HUES48 (cell line): ENCODE measurements at regions not wholly inside any gene's neighbourhood (a gene's known extent, or its start where the extent isn't known, plus 50 kb on each side); places are given as distances from the start of the nearest gene placed in this dataset.
"Not testable (repeated sequence)": the region's sequence is repeated elsewhere in the genome, so short reads cannot be mapped to it uniquely, and the experiment has no call there.

Experiments used
- H3K27ac ChIP-seq: one replicate; pipeline ENCODE4 v1.7.0; 2013; ENCODE audit warnings: low read depth, low read length, inconsistent platforms
- H3K27me3 ChIP-seq: 2 replicates; pipeline ENCODE4 v1.6.1; 2013; ENCODE audit warnings: mild to moderate bottlenecking, low read length; ENCODE audit not compliant: control insufficient read depth, insufficient read depth
- H3K36me3 ChIP-seq: 2 replicates; pipeline ENCODE4 v1.6.1; 2013; ENCODE audit warnings: low read length; ENCODE audit not compliant: control insufficient read depth, insufficient read depth
- H3K4me1 ChIP-seq: 2 replicates; pipeline ENCODE4 v1.6.1; 2013; ENCODE audit warnings: mild to moderate bottlenecking, low read length; ENCODE audit not compliant: control insufficient read depth, insufficient read depth
- H3K4me3 ChIP-seq: 2 replicates; pipeline ENCODE4 v1.5.1; 2013; ENCODE audit warnings: mild to moderate bottlenecking, low read depth, low read length
- H3K9ac ChIP-seq: 2 replicates; pipeline ENCODE4 v1.6.1; 2013; ENCODE audit warnings: mild to moderate bottlenecking, low read depth, low read length, moderate library complexity
- H3K9me3 ChIP-seq: 2 replicates; pipeline ENCODE4 v1.6.1; 2013; ENCODE audit warnings: low read length; ENCODE audit not compliant: control insufficient read depth, insufficient read depth

- Histone ChIP-seq H3K9ac (no peak overlapping the region), H3K27me3 (no peaks in the 10 kb centered on the region), H3K4me3 (no peak overlapping the region), H3K27ac (no peak overlapping the region), H3K36me3 (no peaks in the 10 kb centered on the region), H3K9me3 (no peaks in the 10 kb centered on the region), H3K4me1 (no peaks in the 10 kb centered on the region)
Measured at GRCh38 chr12:74393272-74393671, 144.4 kb upstream of the ATXN7L3B start.

DNA sequence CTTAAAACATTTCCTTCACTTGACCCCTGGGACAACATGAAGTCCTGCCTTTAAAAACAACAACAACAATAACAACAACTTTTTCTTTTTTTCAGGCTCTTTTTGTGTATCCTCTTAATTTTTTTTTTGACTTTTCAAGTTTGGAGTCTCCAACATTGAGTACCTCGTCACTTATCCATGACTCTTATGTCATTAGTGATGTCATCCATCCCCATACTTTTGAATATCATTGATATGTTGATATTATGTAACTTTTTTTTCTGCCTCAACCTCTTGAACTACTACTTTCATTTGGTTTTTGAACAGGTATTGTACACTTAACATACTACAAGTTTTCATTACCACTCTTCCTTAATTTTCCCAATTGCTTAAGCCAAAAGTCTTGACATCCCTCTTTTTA is 143.0 kb upstream of the ATXN7L3B start:
- Histone ChIP-seq H3K27ac (no peak overlapping the region), H3K9ac (no peak overlapping the region), H3K27me3 (no peaks in the 10 kb centered on the region), H3K36me3 (no peaks in the 10 kb centered on the region), H3K4me1 (no peaks in the 10 kb centered on the region), H3K4me3 (no peak overlapping the region), H3K9me3 (no peaks in the 10 kb centered on the region)

DNA sequence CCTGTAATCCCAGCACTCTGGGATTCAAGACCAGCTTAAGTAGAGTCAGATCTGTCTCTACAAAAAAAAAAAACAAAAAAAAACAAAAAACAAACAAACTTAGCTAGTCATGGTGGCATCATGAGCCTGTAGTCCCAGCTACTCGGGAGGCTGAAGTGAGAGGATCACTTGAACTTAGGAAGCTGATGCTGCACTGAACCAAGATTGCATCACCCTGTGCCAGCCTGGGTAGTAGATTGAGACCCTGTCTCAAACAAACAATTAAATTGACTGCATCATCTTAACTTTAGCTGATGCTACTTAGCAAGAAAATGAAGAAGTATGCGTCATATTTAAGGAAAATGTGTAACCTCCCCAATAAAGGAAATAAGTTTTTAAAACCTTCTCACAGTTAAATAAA is 136.6 kb upstream of the ATXN7L3B start:
- Histone ChIP-seq H3K27ac (no peak overlapping the region), H3K9ac (no peak overlapping the region), H3K4me3 (no peak overlapping the region), H3K9me3 (no peaks in the 10 kb centered on the region), H3K27me3 (no peaks in the 10 kb centered on the region), H3K4me1 (no peaks in the 10 kb centered on the region), H3K36me3 (no peaks in the 10 kb centered on the region)

DNA sequence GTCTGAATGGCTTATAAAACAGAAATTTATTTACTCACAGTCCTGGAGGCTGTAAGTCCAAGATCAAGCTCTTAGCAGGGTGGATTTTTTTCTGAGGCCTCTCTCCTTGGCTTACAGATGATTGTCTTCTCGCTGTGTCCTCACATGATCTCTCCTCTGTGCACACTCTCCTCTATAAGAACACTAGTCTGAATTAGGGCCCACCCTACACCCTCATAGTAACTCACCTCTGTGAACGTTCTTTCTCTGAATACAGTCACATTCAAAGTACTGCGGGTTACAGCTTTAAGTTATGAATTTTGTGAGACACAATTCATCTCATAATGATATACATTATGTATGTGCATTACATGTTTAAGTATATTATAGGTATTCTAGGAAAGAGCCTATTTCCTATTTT is 135.7 kb upstream of the ATXN7L3B start:
- H3K4me1 ChIP-seq, result no peaks in the 10 kb centered on the region
- no peaks in the 10 kb centered on the region for H3K36me3 ChIP-seq
- H3K27me3 ChIP-seq, result no peaks in the 10 kb centered on the region
- no peaks in the 10 kb centered on the region for H3K9me3 ChIP-seq
- no peak overlapping the region for H3K4me3 ChIP-seq
- no peak overlapping the region for H3K9ac ChIP-seq
- H3K27ac ChIP-seq, result no peak overlapping the region

- not testable (repeated sequence) for H3K9ac ChIP-seq, H3K9me3 ChIP-seq, H3K4me3 ChIP-seq, H3K27ac ChIP-seq, H3K4me1 ChIP-seq, H3K27me3 ChIP-seq, H3K36me3 ChIP-seq
Measured at GRCh38 chr12:74403221-74403470, 134.5 kb upstream of the ATXN7L3B start.

GRCh38 chr12:74408601-74409166 is 129.0 kb upstream of the ATXN7L3B start:
- H3K27me3 ChIP-seq, result no peaks in the 10 kb centered on the region
- no peak overlapping the region for H3K9ac ChIP-seq
- peaks cover 13% of the 10 kb centered on the region for H3K4me1 ChIP-seq
- H3K27ac ChIP-seq, result peak overlapping the region; percentile 62
- no peaks in the 10 kb centered on the region for H3K9me3 ChIP-seq
- H3K36me3 ChIP-seq, result no peaks in the 10 kb centered on the region
- H3K4me3 ChIP-seq, result 0 out of 2 replicates have a peak overlapping the region, but pooled peaks have one; percentile 19

GRCh38 chr12:74412606-74413230 is 124.9 kb upstream of the ATXN7L3B start:
- no peaks in the 10 kb centered on the region for H3K9me3 ChIP-seq
- no peaks in the 10 kb centered on the region for H3K36me3 ChIP-seq
- no peaks in the 10 kb centered on the region for H3K27me3 ChIP-seq
- no peak overlapping the region for H3K9ac ChIP-seq
- no peak overlapping the region for H3K4me3 ChIP-seq
- H3K27ac ChIP-seq, result no peak overlapping the region
- H3K4me1 ChIP-seq, result peaks cover 13% of the 10 kb centered on the region

DNA sequence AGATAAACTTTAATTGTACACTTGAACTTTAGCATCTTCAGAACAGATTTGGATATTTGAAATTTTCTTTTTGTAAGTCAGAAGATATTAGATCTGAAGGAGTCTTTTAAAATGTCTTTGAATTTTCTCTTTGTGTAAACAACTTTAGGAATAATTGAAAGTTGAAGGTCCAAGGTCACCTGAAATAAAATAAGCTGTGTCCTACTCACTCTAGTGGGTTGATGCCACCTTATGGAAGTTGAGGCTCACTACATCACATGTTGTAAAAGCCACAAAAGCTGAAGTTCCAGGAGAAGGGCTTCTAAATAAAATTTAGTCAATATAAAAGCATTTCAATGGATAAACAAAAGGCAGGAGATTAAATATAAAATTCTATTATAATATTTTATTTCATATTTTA is 122.0 kb upstream of the ATXN7L3B start:
- no peak overlapping the region for H3K9ac ChIP-seq
- no peaks in the 10 kb centered on the region for H3K27me3 ChIP-seq
- no peaks in the 10 kb centered on the region for H3K4me1 ChIP-seq
- H3K9me3 ChIP-seq, result no peaks in the 10 kb centered on the region
- H3K27ac ChIP-seq, result no peak overlapping the region
- no peak overlapping the region for H3K4me3 ChIP-seq
- no peaks in the 10 kb centered on the region for H3K36me3 ChIP-seq

- H3K9ac ChIP-seq, result no peak overlapping the region
Measured at GRCh38 chr12:74418573-74418972, 119.1 kb upstream of the ATXN7L3B start.

DNA sequence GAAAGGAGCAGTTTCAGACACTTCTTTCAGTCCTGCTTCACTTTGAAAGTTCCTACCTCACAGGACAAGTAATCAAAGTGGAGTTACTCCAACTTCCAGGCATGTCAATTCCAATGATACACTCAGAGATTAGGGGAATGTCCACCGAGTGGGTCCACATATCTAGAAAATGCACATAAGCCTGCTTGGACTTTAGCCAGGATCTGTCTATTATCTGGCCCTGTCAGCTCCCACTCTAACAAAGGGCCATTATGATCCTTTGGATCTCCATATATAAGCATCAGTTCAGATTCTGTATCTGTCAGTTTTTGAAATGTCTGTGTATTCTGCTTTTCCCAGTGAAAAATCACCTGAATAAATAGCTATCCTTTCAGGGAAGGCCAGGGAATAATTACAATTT is 112.9 kb upstream of the ATXN7L3B start:
- H3K9ac ChIP-seq, result no peak overlapping the region
- no peaks in the 10 kb centered on the region for H3K36me3 ChIP-seq
- no peak overlapping the region for H3K4me3 ChIP-seq
- no peak overlapping the region for H3K27ac ChIP-seq
- no peaks in the 10 kb centered on the region for H3K9me3 ChIP-seq
- H3K4me1 ChIP-seq, result no peaks in the 10 kb centered on the region
- no peaks in the 10 kb centered on the region for H3K27me3 ChIP-seq

More at GRCh38 chr12:74418573-74418972, 119.1 kb upstream of the ATXN7L3B start:
- no peaks in the 10 kb centered on the region for H3K27me3 ChIP-seq
- H3K4me1 ChIP-seq, result no peaks in the 10 kb centered on the region
- no peaks in the 10 kb centered on the region for H3K9me3 ChIP-seq
- H3K4me3 ChIP-seq, result no peak overlapping the region
- no peaks in the 10 kb centered on the region for H3K36me3 ChIP-seq
- no peak overlapping the region for H3K27ac ChIP-seq

GRCh38 chr12:74426091-74426490 is 111.5 kb upstream of the ATXN7L3B start:
- Histone ChIP-seq H3K9me3 (no peaks in the 10 kb centered on the region), H3K27me3 (no peaks in the 10 kb centered on the region), H3K9ac (no peak overlapping the region), H3K36me3 (no peaks in the 10 kb centered on the region), H3K27ac (no peak overlapping the region), H3K4me1 (no peaks in the 10 kb centered on the region), H3K4me3 (no peak overlapping the region)

- H3K27ac ChIP-seq, result no peak overlapping the region
- H3K9me3 ChIP-seq, result no peaks in the 10 kb centered on the region
- H3K36me3 ChIP-seq, result no peaks in the 10 kb centered on the region
- no peaks in the 10 kb centered on the region for H3K4me1 ChIP-seq
- no peak overlapping the region for H3K9ac ChIP-seq
- H3K27me3 ChIP-seq, result no peaks in the 10 kb centered on the region
- H3K4me3 ChIP-seq, result no peak overlapping the region
Measured at GRCh38 chr12:74429535-74429934, 108.1 kb upstream of the ATXN7L3B start.
